ENCODE measurements at regions not wholly inside any gene's neighbourhood (a gene's known extent, or its start where the extent isn't known, plus 50 kb on each side); places are given as distances from the start of the nearest gene placed in this dataset.

DNA sequence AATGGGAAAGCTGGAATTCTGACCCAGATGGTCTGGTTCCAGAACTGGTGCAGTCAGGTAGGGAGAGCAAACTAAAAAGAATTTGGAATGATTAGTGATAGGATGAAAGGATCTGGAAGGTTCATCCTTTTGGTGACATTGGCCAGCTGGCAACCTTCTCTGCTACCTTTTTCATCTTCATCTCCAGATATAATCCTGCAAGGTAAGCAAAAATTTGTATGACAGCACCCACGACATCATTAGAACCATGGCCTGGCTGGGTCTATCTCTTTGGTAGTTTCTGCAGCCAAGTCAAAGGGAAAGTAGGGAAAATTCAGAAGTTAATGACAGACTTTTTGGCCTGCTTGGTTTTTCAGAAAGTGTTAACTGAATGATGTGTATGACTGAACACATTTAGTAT is 188.9 kb upstream of the MALRD1 start:
- DNase-seq = no peak
- Mint-ChIP-seq H3K27ac (ENCODE audit: unreplicated experiment) (no peak overlapping the region), H3K9me3 (ENCODE audit: low read depth, unreplicated experiment) (peaks cover 19% of the 10 kb centered on the region), H3K4me1 (ENCODE audit: low read depth, unreplicated experiment) (no peaks in the 10 kb centered on the region), H3K36me3 (ENCODE audit: insufficient read depth, unreplicated experiment) (no peaks in the 10 kb centered on the region), H3K27me3 (ENCODE audit: unreplicated experiment) (no peaks in the 10 kb centered on the region), H3K4me3 (ENCODE audit: low read depth, unreplicated experiment) (no peak overlapping the region)
- no TSS peak for BruUV-seq (replicated peaks)
- CTCF ChIA-PET = interaction anchor here (0.5 to 0.6 kb wide), 2 partner anchors 156 to 1854 kb away, joined by 3 to 4 read pairs; no protein-coding TSS in a partner anchor
- intact Hi-C loops (cut with micrococcal nuclease; ENCODE audit: unreplicated experiment) = no loop called here
- TF ChIP-seq CTCF (IDR thresholded peaks at IDR 0.05; ENCODE audit: unreplicated experiment) = no peak

- Mint-ChIP-seq H3K36me3 (ENCODE audit: insufficient read depth, unreplicated experiment) (no peaks in the 10 kb centered on the region), H3K9me3 (ENCODE audit: low read depth, unreplicated experiment) (peaks cover 20% of the 10 kb centered on the region), H3K27ac (ENCODE audit: unreplicated experiment) (no peak overlapping the region), H3K4me3 (ENCODE audit: low read depth, unreplicated experiment) (no peak overlapping the region), H3K27me3 (ENCODE audit: unreplicated experiment) (no peaks in the 10 kb centered on the region), H3K4me1 (ENCODE audit: low read depth, unreplicated experiment) (no peaks in the 10 kb centered on the region)
- intact Hi-C loops (cut with micrococcal nuclease; ENCODE audit: unreplicated experiment) = no loop called here
- CTCF ChIA-PET = interaction anchor here (0.5 kb wide), 1 partner anchor 156 kb away, joined by 4 read pairs; no protein-coding TSS in a partner anchor
- BruUV-seq (replicated peaks) = no TSS peak
- no peak for TF ChIP-seq CTCF (IDR thresholded peaks at IDR 0.05; ENCODE audit: unreplicated experiment)
- no peak for DNase-seq
Observed at GRCh38 chr10:18860186-18860585, 188.4 kb upstream of the MALRD1 start.

GRCh38 chr10:18860631-18861240 is 187.9 kb upstream of the MALRD1 start:
- CTCF ChIA-PET = no interaction called here
- H3K27ac Mint-ChIP-seq (ENCODE audit: unreplicated experiment) = no peak overlapping the region
- intact Hi-C loops (cut with micrococcal nuclease; ENCODE audit: unreplicated experiment) = no loop called here
- peaks cover 20% of the 10 kb centered on the region for H3K9me3 Mint-ChIP-seq (ENCODE audit: low read depth, unreplicated experiment)
- no TSS peak for BruUV-seq (replicated peaks)
- no peaks in the 10 kb centered on the region for H3K27me3 Mint-ChIP-seq (ENCODE audit: unreplicated experiment)
- H3K36me3 Mint-ChIP-seq (ENCODE audit: insufficient read depth, unreplicated experiment) = no peaks in the 10 kb centered on the region
- no peak for TF ChIP-seq CTCF (IDR thresholded peaks at IDR 0.05; ENCODE audit: unreplicated experiment)
- H3K4me3 Mint-ChIP-seq (ENCODE audit: low read depth, unreplicated experiment) = no peak overlapping the region
- DNase-seq = no peak
- H3K4me1 Mint-ChIP-seq (ENCODE audit: low read depth, unreplicated experiment) = no peaks in the 10 kb centered on the region

GRCh38 chr10:18861382-18861781 is 187.2 kb upstream of the MALRD1 start:
- no TSS peak for BruUV-seq (replicated peaks)
- TF ChIP-seq CTCF (IDR thresholded peaks at IDR 0.05; ENCODE audit: unreplicated experiment) = no peak
- peaks cover 19% of the 10 kb centered on the region for H3K9me3 Mint-ChIP-seq (ENCODE audit: low read depth, unreplicated experiment)
- H3K27me3 Mint-ChIP-seq (ENCODE audit: unreplicated experiment) = no peaks in the 10 kb centered on the region
- CTCF ChIA-PET = no interaction called here
- no peaks in the 10 kb centered on the region for H3K36me3 Mint-ChIP-seq (ENCODE audit: insufficient read depth, unreplicated experiment)
- no peaks in the 10 kb centered on the region for H3K4me1 Mint-ChIP-seq (ENCODE audit: low read depth, unreplicated experiment)
- no peak overlapping the region for H3K4me3 Mint-ChIP-seq (ENCODE audit: low read depth, unreplicated experiment)
- H3K27ac Mint-ChIP-seq (ENCODE audit: unreplicated experiment) = no peak overlapping the region
- DNase-seq = no peak
- intact Hi-C loops (cut with micrococcal nuclease; ENCODE audit: unreplicated experiment) = no loop called here
